ENCODE measurements at regions not wholly inside any gene's neighbourhood (a gene's known extent, or its start where the extent isn't known, plus 50 kb on each side); places are given as distances from the start of the nearest gene placed in this dataset.

DNA sequence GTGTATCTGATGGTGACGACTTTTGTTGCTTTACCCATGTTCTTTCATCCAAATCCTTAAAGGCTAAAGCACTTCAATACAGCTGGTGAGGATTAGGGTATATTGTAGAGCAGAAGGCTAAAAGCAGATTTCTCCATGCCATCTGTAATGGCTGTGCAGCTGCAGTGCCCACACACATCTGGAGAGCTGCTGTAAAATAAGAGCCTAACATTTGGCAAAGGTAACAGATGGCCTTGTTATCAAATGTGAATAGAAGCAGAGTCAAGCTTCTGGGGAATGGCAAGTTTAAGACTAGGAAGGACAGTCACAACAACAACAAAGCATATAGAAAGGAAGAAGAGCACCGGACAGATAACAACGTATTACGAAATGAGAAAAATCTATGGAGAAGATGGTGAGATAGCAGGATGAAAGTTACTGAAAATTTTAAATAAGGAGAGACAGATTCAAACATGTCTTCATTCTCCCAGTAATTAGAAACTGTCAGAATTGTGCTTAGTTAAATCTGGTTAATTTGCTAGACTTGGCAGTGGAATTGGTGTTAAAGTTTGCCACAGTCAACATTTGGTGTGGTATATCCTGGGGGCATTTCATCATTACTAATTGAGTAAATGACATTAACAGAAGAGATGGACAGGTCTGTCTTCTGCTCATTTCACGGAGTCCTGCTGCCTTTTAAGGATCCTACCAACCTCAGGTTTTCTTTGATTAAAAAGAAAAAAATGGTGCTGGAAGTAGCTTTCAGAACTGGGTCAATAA lies 1093.2 kb downstream of the ADGRL2 start:
- no peak for DNase-seq
- intact Hi-C loops (cut with DNase I), result no loop called here
- no peak for ATAC-seq (ENCODE audit: poor library complexity)

GRCh38 chr1:82880506-82880905 lies 1079.8 kb downstream of the ADGRL2 start:
- intact Hi-C loops (cut with DNase I), result no loop called here
- no peak for ATAC-seq (ENCODE audit: poor library complexity)

DNA sequence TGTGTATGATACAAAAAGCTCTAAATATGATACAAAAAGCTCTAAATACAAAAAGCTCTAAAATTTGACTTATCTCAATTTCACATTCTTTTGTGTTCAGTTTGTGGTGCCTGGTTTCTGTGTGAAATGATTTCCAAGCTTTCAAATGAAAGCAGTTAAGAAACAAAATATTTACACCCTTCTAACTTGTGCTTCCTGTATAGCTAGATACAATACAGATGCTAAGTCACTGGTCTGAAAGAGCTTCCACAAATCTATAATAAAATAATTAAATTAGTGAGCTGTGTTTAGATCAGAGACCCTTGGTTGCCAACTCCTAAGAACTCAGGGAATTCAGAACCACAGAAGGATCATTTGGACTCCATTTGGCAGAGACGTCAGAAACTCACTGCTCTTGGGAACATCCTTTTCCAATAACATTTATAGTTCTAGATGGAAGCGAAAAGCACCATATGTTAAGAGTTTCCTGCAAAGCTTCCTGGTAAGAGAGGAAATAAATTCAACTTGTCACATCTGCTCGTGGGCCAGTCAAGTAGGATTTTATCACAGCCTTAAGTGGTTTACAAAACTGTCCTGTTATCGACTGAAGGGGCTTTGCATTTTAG lies 1079.1 kb downstream of the ADGRL2 start:
- intact Hi-C loops (cut with DNase I), result no loop called here
- DNase-seq (no peak), ATAC-seq (ENCODE audit: poor library complexity) (no peak)

More at GRCh38 chr1:82880506-82880905, 1079.8 kb downstream of the ADGRL2 start:
- DNase-seq, result no peak

DNA sequence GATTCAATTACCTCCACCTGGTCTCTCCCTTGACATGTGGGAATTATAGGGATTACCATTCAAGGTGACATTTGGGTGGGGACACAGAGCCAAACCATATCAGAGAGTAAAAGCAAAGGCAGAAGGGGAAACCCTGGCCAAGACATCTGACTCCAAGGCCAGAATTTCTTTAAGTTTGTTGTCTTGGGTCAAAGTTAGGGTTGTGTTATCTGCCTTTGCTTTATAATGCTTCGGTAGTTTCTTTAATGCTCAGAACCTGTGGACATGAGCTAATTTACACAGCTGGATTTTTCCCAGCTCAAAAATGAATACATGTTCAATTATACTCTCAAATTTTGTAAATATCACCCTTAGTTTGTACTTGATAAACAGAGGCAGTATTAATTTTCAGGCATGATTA lies 1074.4 kb downstream of the ADGRL2 start:
- DNase-seq, result no peak
- ATAC-seq (ENCODE audit: poor library complexity), result no peak
- intact Hi-C loops (cut with DNase I), result no loop called here

DNA sequence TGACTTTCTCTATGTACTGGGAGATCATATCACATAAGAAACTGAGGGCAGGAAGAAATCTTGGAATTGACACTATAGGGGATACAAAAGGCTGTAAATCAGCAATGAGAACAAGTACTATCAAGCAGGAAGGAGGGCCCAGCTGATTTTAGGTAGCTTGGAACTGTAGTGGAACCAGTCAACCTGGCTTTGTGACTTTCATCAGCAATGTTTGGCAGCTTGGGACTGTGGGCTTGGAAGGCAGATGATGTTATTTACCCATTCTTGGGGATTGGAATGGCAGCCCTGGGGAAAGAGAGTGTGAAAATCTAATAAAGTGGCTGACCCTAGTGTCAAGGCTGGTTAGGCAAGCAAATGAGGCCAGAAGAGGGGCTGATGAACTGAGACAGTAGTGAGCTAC lies 1073.3 kb downstream of the ADGRL2 start:
- intact Hi-C loops (cut with DNase I), result no loop called here
- ATAC-seq (ENCODE audit: poor library complexity), result no peak
- DNase-seq, result no peak

DNA sequence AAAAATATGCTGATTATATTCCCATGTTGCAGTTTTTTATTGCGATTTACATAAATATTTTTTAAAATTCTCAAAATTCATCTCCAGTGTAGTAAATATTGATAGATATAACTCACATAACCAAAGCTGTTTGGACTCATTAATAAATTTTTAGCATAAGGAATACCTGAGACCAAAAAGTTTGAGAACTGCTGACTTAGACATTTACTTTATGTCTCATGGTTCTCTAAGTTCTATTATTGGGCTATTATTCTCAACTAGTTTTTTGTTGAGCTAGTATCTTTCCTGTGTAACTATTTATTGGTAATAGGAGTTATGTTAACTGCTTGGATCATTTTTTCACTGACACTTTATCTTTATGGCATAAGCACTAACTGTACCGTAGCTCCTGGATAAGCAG lies 1069.6 kb downstream of the ADGRL2 start:
- DNase-seq (no peak), ATAC-seq (ENCODE audit: poor library complexity) (no peak)
- intact Hi-C loops (cut with DNase I), result no loop called here

GRCh38 chr1:82867781-82868180 lies 1067.0 kb downstream of the ADGRL2 start:
- no peak for DNase-seq
- intact Hi-C loops (cut with DNase I), result no loop called here
- peak; percentile 83 for ATAC-seq (ENCODE audit: poor library complexity)

GRCh38 chr1:82861749-82862148 lies 1061.0 kb downstream of the ADGRL2 start:
- ATAC-seq (ENCODE audit: poor library complexity), result no peak

DNA sequence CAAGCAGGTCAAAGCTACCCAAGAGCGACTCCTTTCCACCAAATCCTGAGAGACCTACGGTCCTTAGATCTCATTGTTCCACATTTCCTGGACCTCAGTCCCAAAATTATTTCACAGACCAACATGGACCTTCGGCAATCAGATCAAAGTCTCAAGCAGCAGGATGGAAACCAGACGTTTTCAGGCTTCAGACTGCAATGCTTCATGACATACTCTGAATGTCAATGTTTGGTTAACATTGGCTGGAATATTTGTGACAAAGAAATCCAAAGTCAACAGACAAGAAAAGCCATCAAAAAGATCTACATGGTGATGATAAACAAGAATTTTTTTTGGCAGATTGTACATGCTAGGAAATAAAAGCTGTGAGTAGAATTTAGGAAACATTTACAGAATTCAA lies 1057.3 kb downstream of the ADGRL2 start:
- no peak for DNase-seq
- ATAC-seq (ENCODE audit: poor library complexity), result no peak
- intact Hi-C loops (cut with DNase I), result no loop called here

More at GRCh38 chr1:82861749-82862148, 1061.0 kb downstream of the ADGRL2 start:
- intact Hi-C loops (cut with DNase I), result no loop called here
- no peak for DNase-seq

DNA sequence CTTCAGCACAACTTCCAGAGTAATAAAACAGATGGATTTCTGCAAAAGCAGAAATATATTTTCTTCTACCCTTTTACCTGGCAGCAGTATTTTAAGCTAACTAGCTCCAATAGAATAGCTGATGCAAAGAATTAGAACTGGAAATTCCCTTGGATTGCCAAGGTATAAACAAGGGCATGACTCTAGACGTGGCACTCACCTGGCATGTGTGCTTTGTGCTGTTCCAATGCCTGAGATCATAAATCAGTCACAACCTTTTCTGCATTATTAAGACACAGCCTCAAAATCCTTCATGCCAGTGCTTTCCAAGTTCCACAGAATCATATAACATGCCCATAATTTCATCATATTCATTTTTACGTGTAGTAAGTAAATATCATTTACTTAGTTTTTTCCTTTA lies 1048.7 kb downstream of the ADGRL2 start:
- no peak for ATAC-seq (ENCODE audit: poor library complexity)
- intact Hi-C loops (cut with DNase I), result no loop called here

GRCh38 chr1:82848043-82848442 lies 1047.3 kb downstream of the ADGRL2 start:
- ATAC-seq (ENCODE audit: poor library complexity), result no peak
- intact Hi-C loops (cut with DNase I), result no loop called here
- no peak for DNase-seq

More for the DNA sequence above, 1048.7 kb downstream of the ADGRL2 start:
- DNase-seq, result no peak

- ATAC-seq (ENCODE audit: poor library complexity) (no peak), DNase-seq (no peak)
- intact Hi-C loops (cut with DNase I), result no loop called here
Observed at GRCh38 chr1:82845866-82846265, 1045.1 kb downstream of the ADGRL2 start.

DNA sequence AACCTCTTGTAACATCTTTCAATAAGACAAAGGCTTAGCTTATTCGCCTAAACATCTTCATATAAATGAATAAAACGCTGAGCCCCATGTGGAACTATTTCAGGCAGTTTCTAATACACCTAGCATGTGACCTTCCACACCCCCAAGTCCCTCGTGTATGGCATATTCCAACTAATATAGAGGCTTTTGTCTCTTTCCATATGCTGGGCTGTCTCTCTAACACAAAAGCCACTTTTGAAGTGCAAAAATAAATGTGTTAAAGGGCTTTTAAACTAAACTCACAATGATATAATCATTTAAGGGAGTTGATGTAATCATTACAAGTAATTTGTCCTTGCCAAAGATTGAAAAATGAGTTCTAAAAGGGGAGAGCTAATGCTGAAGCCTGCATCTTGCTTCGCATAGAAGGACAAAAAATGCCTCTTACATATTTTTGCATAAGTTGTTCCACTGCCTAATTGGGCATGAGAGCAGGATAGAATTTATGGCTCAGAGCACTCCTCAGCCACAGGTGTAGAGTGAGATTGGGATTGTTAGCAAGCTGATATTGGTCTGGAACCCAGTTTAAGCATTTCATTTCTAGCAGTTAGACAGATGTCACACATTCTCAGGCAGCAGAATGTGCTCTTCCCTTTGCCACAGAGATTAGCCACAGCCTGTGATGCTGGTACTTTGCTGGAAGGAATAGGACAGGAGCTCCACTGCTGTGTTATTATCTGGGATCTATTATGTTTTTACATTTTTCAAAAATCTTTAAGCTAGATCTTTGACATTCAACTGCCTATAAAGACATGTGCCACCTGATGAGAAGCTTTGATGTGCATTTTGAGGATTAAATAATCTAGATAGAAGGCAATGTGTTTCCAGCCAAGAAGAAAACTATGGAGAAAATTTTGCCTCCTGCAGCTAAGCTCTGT lies 1044.4 kb downstream of the ADGRL2 start:
- no peak for ATAC-seq (ENCODE audit: poor library complexity)
- intact Hi-C loops (cut with DNase I), result no loop called here
- DNase-seq, result no peak

- no peak for DNase-seq
- intact Hi-C loops (cut with DNase I), result no loop called here
- no peak for ATAC-seq (ENCODE audit: poor library complexity)
Observed at GRCh38 chr1:82844447-82844846, 1043.7 kb downstream of the ADGRL2 start.

- intact Hi-C loops (cut with DNase I), result no loop called here
- DNase-seq, result no peak
- no peak for ATAC-seq (ENCODE audit: poor library complexity)
Observed at GRCh38 chr1:82843876-82844275, 1043.1 kb downstream of the ADGRL2 start.

DNA sequence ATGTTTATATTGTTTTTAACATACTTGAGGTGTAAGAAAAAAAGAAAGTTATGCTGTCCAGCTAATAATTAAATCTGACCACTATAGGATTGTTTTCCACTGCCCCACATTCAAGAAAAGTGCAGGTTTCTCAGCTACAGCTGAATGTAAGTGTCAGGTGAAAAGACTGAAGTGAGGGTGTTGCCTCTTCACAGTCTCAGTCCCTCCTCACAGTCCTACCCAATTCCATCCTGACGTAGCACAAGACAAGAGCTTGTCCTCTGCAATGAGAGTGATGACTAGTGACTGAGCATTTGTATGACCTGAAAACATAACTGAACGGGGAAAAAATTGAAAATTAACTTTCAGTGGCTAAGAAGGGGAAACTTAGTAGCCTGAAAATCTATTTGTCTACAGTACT lies 1039.5 kb downstream of the ADGRL2 start:
- intact Hi-C loops (cut with DNase I), result no loop called here
- DNase-seq, result no peak
- no peak for ATAC-seq (ENCODE audit: poor library complexity)

DNA sequence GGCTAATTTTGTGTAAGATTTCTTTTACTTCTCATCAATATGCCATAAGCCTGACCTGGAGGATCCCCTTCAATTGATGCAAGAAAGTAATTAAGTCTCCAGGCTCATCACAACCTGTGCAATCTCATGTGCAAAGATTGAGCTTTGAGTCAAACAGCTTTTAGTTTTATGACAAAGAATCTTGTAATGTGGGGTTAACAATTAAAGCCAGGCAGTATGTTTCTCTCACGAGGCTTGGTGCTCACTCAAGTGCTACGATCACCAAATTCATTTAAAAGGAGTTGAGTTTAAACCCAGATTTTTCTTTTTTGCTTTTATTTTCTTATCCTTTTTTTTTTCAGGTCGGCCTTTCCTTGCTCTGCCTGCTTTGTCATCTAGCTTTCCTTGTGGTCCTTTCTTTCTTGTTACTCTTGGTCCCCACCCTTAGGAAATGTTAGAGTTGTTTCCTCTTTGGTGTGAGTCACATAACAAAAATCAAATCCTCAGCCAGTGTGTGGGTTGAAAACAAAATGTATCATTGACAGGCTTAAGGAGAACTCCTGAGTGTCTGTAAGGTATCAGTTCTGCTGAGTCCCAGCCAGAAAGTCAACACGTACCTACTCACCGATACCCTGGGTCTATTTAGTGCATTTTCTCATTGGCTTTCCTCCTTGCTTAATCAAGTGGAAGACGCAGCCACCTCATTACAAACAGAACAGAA lies 1037.2 kb downstream of the ADGRL2 start:
- intact Hi-C loops (cut with DNase I), result no loop called here
- ATAC-seq (ENCODE audit: poor library complexity) (no peak), DNase-seq (no peak)

DNA sequence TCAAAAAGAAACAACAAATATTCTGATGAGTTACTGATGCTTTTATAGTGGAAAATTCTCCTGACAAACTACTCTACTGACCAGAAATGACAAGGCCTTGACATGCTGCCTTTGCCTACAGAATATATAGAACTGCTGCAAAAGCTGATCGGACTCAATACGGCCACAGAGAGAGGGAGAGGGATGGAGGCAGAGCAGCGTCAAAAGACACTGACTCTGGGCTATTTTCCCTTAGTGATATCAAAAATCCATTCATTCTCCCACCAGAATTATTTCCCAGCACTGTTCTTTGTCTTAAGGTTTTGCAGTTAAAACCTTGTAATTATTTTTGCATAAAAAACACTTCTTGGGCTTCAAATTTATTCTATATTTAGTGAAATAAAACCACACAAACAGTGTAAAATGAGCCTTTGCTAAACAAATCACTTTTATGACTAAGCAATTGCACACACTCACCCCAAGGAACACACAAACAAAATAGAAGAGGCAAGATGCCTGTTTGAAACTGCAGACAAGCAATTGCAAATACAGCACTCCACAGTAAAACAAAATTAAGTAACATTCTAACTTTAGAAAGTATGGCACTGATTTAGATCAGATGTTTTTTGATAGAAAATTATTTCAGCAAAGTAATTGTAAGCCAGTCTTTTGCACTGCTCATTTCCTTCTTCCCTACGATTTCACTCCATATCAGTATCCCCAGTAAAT lies 1036.4 kb downstream of the ADGRL2 start:
- intact Hi-C loops (cut with DNase I), result no loop called here
- DNase-seq (no peak), ATAC-seq (ENCODE audit: poor library complexity) (no peak)
